ENCODE measurements at regions not wholly inside any gene's neighbourhood (a gene's known extent, or its start where the extent isn't known, plus 50 kb on each side); places are given as distances from the start of the nearest gene placed in this dataset.

GRCh38 chr3:198096015-198096414 lies 136.0 kb downstream of the LMLN start:
- H4K20me1 ChIP-seq (replicated peaks; ENCODE audit: control insufficient read depth, insufficient read depth, low read length), result no peaks in the 10 kb centered on the region
- ChIA-PET CTCF (ENCODE audit: low intra/inter-chr PET ratio) (no interaction called here), POLR2A (no interaction called here)
- ATAC-seq (no peak), FAIRE-seq (no peak), DNase-seq (ENCODE audit: extremely low read depth in 1 of 4, low spot score in 3 of 4) (no peak)
- H3K79me2 ChIP-seq (ENCODE audit: control insufficient read depth, insufficient read depth, low read length), result no peaks in the 10 kb centered on the region
- no peaks in the 10 kb centered on the region for H3K27me3 ChIP-seq (ENCODE audit: control insufficient read depth in 2 of 2, insufficient read depth in 2 of 2, low read length in 2 of 2)
- H3K4me3 ChIP-seq, result no peak overlapping the region
- H3K4me1 ChIP-seq (replicated peaks in 1 of 2; ENCODE audit: control insufficient read depth in 2 of 2, insufficient read depth in 2 of 2, low read length in 2 of 2), result peaks cover 0 to 11% of the 10 kb centered on the region in 2 experiments; a peak in 3 of 5 replicates
- no TSS peak for BruUV-seq (replicated peaks)
- TF ChIP-seq SNIP1 (IDR thresholded peaks at IDR 0.05; ENCODE audit: low read depth), result no peak
- no peak for TF ChIP-seq CREM (IDR thresholded peaks at IDR 0.05; ENCODE audit: low read depth)
- TF ChIP-seq ZNF445 (CRISPR knock-in tag; IDR thresholded peaks at IDR 0.05; ENCODE audit: low read depth), result no peak
- TF ChIP-seq POLR2H (tag; IDR thresholded peaks at IDR 0.05; ENCODE audit: low read depth), result no peak
- TF ChIP-seq SETDB1 (IDR thresholded peaks at IDR 0.05; ENCODE audit: low read length), result no peak
- no peak for TF ChIP-seq ZNF79 (CRISPR knock-in tag; IDR thresholded peaks at IDR 0.05; ENCODE audit: low read depth)
- TF ChIP-seq HMG20A (CRISPR knock-in tag; conservative IDR thresholded peaks at IDR 0.05), result no peak
- no peak for TF ChIP-seq MED1 (CRISPR knock-in tag; IDR thresholded peaks at IDR 0.05; ENCODE audit: borderline replicate concordance)
- TF ChIP-seq ZBTB12 (CRISPR knock-in tag; IDR thresholded peaks at IDR 0.05), result no peak
- TF ChIP-seq TFAM (CRISPR knock-in tag; conservative IDR thresholded peaks at IDR 0.05), result no peak
- no peak for TF ChIP-seq CBX2 (IDR thresholded peaks at IDR 0.05; ENCODE audit: insufficient read depth, low read length, poor library complexity, severe bottlenecking)
- no peak overlapping the region for H2AFZ ChIP-seq (ENCODE audit: low read depth, low read length)
- no peaks in the 10 kb centered on the region for H3K9me1 ChIP-seq (ENCODE audit: control insufficient read depth, insufficient read depth, low read length)
- intact Hi-C loops (cut with micrococcal nuclease), result no loop called here
- in situ Hi-C loops (cut with MboI), result no loop called here
- H3K9ac ChIP-seq (ENCODE audit: insufficient read depth in 1 of 2, low read depth in 2 of 2, low read length in 2 of 2), result no peak overlapping the region
- no peak overlapping the region for H3K4me2 ChIP-seq (ENCODE audit: insufficient read depth, low read length)
- peaks cover 2% of the 10 kb centered on the region; the same call in 1 of the 2 replicates for H3K9me3 ChIP-seq (replicated peaks; ENCODE audit: control insufficient read depth, insufficient read depth, low read depth, low read length)
- no peak overlapping the region for H3K27ac ChIP-seq (ENCODE audit: extremely low read depth, low read depth, low read length)
- H3K36me3 ChIP-seq (ENCODE audit: control insufficient read depth, insufficient read depth, low read length), result no peaks in the 10 kb centered on the region

Data from K562 (cell line).